ENCODE measurements at regions not wholly inside any gene's neighbourhood (a gene's known extent, or its start where the extent isn't known, plus 50 kb on each side); places are given as distances from the start of the nearest gene placed in this dataset.

DNA sequence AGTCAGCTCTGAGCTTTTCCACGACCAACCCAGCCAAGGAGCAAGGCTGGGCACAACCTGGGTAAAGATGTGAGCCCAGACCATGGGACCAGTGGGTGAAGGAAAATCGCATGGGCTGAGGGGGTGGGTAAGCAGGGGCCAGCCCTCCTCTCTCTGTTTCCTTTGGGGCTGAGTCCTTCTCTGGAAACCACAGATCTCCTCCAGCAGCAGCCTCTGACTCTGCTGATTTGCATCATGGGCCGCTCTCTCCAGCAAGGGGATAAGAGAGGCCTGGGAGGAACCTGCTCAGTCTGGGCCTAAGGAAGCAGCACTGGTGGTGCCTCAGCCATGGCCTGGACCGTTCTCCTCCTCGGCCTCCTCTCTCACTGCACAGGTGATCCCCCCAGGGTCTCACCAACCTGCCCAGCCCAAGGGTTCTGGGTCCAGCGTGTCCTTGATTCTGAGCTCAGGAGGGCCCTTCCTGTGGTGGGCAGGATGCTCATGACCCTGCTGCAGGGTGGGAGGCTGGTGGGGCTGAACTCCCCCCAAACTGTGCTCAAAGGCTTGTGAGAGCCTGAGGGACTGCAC lies 67.8 kb downstream of the GGTLC2 start:
- no peak overlapping the region for H2AFZ ChIP-seq
- no peak for TF ChIP-seq EZH2 (IDR thresholded peaks at IDR 0.05; ENCODE audit: borderline replicate concordance)
- no peak for TF ChIP-seq EZH2phosphoT487 (IDR thresholded peaks at IDR 0.05; ENCODE audit: low read depth, severe bottlenecking, unreplicated experiment)
- TF ChIP-seq, protein P1, sequence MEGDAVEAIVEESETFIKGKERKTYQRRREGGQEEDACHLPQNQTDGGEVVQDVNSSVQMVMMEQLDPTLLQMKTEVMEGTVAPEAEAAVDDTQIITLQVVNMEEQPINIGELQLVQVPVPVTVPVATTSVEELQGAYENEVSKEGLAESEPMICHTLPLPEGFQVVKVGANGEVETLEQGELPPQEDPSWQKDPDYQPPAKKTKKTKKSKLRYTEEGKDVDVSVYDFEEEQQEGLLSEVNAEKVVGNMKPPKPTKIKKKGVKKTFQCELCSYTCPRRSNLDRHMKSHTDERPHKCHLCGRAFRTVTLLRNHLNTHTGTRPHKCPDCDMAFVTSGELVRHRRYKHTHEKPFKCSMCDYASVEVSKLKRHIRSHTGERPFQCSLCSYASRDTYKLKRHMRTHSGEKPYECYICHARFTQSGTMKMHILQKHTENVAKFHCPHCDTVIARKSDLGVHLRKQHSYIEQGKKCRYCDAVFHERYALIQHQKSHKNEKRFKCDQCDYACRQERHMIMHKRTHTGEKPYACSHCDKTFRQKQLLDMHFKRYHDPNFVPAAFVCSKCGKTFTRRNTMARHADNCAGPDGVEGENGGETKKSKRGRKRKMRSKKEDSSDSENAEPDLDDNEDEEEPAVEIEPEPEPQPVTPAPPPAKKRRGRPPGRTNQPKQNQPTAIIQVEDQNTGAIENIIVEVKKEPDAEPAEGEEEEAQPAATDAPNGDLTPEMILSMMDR (IDR thresholded peaks at IDR 0.05; ENCODE audit: poor library complexity) = no peak
- H3K36me3 ChIP-seq (replicated peaks; ENCODE audit: insufficient read depth, low read depth) = no peaks in the 10 kb centered on the region
- H3K27me3 ChIP-seq = peaks cover 3% of the 10 kb centered on the region
- H3K27ac ChIP-seq = no peak overlapping the region
- H3K79me2 ChIP-seq = no peaks in the 10 kb centered on the region
- 91% methylated on average over 6 of the region's 6 CpGs for WGBS (ENCODE audit: low lambda C conversion rate, missing lambda C conversion rate)
- no peaks in the 10 kb centered on the region for H4K20me1 ChIP-seq (ENCODE audit: insufficient read depth, poor library complexity, severe bottlenecking)
- peaks cover 15% of the 10 kb centered on the region for H3K4me1 ChIP-seq (ENCODE audit: insufficient read depth)
- no peaks in the 10 kb centered on the region for H3K9me3 ChIP-seq (ENCODE audit: low read depth)
- H3K9me2 ChIP-seq (replicated peaks; ENCODE audit: insufficient read depth) = no peaks in the 10 kb centered on the region
- no peak overlapping the region for H3K4me3 ChIP-seq
- no peak for DNase-seq (ENCODE audit: low spot score)
- H3K4me2 ChIP-seq = no peak overlapping the region

DNA sequence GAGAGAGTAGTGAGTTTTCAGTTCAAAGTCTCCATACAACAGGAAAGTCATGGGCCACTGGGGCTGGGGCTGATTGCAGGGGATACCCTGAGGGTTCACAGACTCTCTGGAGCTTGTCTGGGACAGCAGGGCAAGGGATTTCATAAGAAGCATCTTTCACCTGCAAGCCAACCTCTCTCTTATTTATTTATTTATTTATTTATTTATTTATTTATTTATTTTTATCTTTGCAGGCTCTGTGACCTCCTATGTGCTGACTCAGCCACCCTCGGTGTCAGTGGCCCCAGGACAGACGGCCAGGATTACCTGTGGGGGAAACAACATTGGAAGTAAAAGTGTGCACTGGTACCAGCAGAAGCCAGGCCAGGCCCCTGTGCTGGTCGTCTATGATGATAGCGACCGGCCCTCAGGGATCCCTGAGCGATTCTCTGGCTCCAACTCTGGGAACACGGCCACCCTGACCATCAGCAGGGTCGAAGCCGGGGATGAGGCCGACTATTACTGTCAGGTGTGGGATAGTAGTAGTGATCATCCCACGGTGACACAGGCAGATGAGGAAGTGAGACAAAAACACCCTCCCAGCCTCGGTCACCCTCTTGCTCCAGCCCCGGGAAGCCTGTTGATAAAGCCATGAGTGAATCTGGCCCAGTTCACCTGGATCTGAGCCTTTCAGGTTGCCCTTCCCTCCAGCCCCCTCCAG lies 68.4 kb downstream of the GGTLC2 start:
- peaks cover 8% of the 10 kb centered on the region for H3K27me3 ChIP-seq
- 81% methylated on average over 13 of the region's 13 CpGs for WGBS (ENCODE audit: low lambda C conversion rate, missing lambda C conversion rate)

DNA sequence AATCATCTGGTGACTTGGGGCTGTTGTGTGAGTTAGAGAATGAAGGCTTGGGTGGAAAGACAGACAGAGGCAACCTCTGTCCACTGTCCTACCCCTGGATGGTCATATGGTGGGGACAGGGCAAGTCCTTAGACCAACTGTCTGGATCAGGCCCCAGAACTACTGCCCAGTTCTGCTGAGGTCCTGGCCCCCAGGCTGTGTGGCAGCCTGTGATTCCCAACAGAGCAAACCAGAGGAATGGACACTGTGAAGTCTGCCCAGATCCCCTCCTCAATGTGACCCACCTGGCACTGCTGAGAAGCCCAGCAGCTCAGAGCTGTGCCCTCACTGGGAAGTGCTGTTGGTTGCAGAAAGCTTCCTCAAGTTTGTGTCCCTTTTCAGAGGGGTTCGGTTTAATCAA lies 69.0 kb downstream of the GGTLC2 start:
- 77% methylated on average over 1 of the region's 1 CpG for WGBS (ENCODE audit: low lambda C conversion rate, missing lambda C conversion rate)
- H3K36me3 ChIP-seq (replicated peaks; ENCODE audit: insufficient read depth, low read depth) = no peaks in the 10 kb centered on the region

More for the DNA sequence above, 68.4 kb downstream of the GGTLC2 start:
- Histone ChIP-seq H3K9me2 (replicated peaks; ENCODE audit: insufficient read depth) (no peaks in the 10 kb centered on the region), H3K4me3 (no peak overlapping the region), H3K4me2 (no peak overlapping the region), H3K9me3 (ENCODE audit: low read depth) (no peaks in the 10 kb centered on the region), H4K20me1 (ENCODE audit: insufficient read depth, poor library complexity, severe bottlenecking) (no peaks in the 10 kb centered on the region), H3K36me3 (replicated peaks; ENCODE audit: insufficient read depth, low read depth) (no peaks in the 10 kb centered on the region), H3K4me1 (ENCODE audit: insufficient read depth) (peaks cover 10% of the 10 kb centered on the region), H3K27ac (no peak overlapping the region), H2AFZ (no peak overlapping the region), H3K79me2 (no peaks in the 10 kb centered on the region)
- no peak for TF ChIP-seq EZH2phosphoT487 (IDR thresholded peaks at IDR 0.05; ENCODE audit: low read depth, severe bottlenecking, unreplicated experiment)
- TF ChIP-seq EZH2 (IDR thresholded peaks at IDR 0.05; ENCODE audit: borderline replicate concordance) = no peak
- TF ChIP-seq, protein P1 (IDR thresholded peaks at IDR 0.05; ENCODE audit: poor library complexity) = no peak
- no peak for DNase-seq (ENCODE audit: low spot score)

More for the DNA sequence above, 69.0 kb downstream of the GGTLC2 start:
- TF ChIP-seq EZH2 (IDR thresholded peaks at IDR 0.05; ENCODE audit: borderline replicate concordance) (no peak), EZH2phosphoT487 (IDR thresholded peaks at IDR 0.05; ENCODE audit: low read depth, severe bottlenecking, unreplicated experiment) (no peak)
- TF ChIP-seq, protein P1 (IDR thresholded peaks at IDR 0.05; ENCODE audit: poor library complexity) = no peak
- Histone ChIP-seq H3K4me2 (no peak overlapping the region), H3K4me3 (no peak overlapping the region), H3K4me1 (ENCODE audit: insufficient read depth) (peaks cover 7% of the 10 kb centered on the region), H2AFZ (no peak overlapping the region), H3K9me3 (ENCODE audit: low read depth) (no peaks in the 10 kb centered on the region), H3K79me2 (no peaks in the 10 kb centered on the region), H3K27me3 (peaks cover 8% of the 10 kb centered on the region), H3K9me2 (replicated peaks; ENCODE audit: insufficient read depth) (no peaks in the 10 kb centered on the region), H3K27ac (no peak overlapping the region), H4K20me1 (ENCODE audit: insufficient read depth, poor library complexity, severe bottlenecking) (no peaks in the 10 kb centered on the region)
- DNase-seq (ENCODE audit: low spot score) = no peak

Data from hepatocyte (in vitro differentiated cells).